KMS-11 (cell line): ENCODE measurements at regions not wholly inside any gene's neighbourhood (a gene's known extent, or its start where the extent isn't known, plus 50 kb on each side); places are given as distances from the start of the nearest gene placed in this dataset.

Experiments used
- H2AFZ ChIP-seq: fragments of 200-600 bp; sonication (generic); 2 replicates; pipeline ENCODE4 v1.6.1; 2016; ENCODE audit warnings: antibody characterized with exemption, mixed run types, low read depth
- H3K27ac ChIP-seq: fragments of 200-600 bp; sonication (generic); 2 replicates; pipeline ENCODE4 v1.6.1; 2016; ENCODE audit warnings: mild to moderate bottlenecking, mixed run types
- H3K27me3 ChIP-seq: fragments of 200-600 bp; sonication (generic); 2 replicates; pipeline ENCODE4 v1.6.1; 2017; ENCODE audit warnings: mild to moderate bottlenecking, low read depth, mixed run types, moderate library complexity; ENCODE audit not compliant: insufficient read depth
- H3K36me3 ChIP-seq: fragments of 200-600 bp; sonication (generic); 2 replicates; pipeline ENCODE4 v1.6.1; 2017; ENCODE audit warnings: mild to moderate bottlenecking, mixed run types; ENCODE audit not compliant: insufficient read depth
- H3K4me1 ChIP-seq: fragments of 200-600 bp; sonication (generic); 2 replicates; pipeline ENCODE4 v1.6.1; 2016; ENCODE audit warnings: mild to moderate bottlenecking, low read depth, mixed run types; ENCODE audit not compliant: poor library complexity, severe bottlenecking
- H3K4me2 ChIP-seq: fragments of 200-600 bp; sonication (generic); 2 replicates; pipeline ENCODE4 v1.7.0; 2016; ENCODE audit warnings: mild to moderate bottlenecking, mixed run types
- H3K4me3 ChIP-seq: fragments of 200-600 bp; sonication (generic); IDR thresholded peaks from 2 replicates; pipeline ENCODE4 v1.6.1; 2017; ENCODE audit warnings: low read depth, low read length, mixed read lengths; ENCODE audit not compliant: insufficient read depth
- H3K79me2 ChIP-seq: fragments of 200-600 bp; sonication (generic); 2 replicates; pipeline ENCODE4 v1.6.1; 2016; ENCODE audit warnings: low read depth, mixed run types; ENCODE audit not compliant: insufficient read depth
- H3K9ac ChIP-seq: fragments of 200-600 bp; sonication (generic); 2 replicates; pipeline ENCODE4 v1.6.1; 2016; ENCODE audit warnings: mild to moderate bottlenecking, mixed run types
- H4K20me1 ChIP-seq: fragments of 200-600 bp; sonication (generic); 2 replicates; pipeline ENCODE4 v1.6.1; 2016; ENCODE audit warnings: mild to moderate bottlenecking, mixed run types; ENCODE audit not compliant: insufficient read depth
- TF ChIP-seq, protein P1 (sequence below): fragments of 200-600 bp; sonication (generic); conservative IDR thresholded peaks from 2 replicates; pipeline ENCODE4 v1.6.1; 2017; ENCODE audit warnings: low read depth, mild to moderate bottlenecking, antibody characterized with exemption, low read length, moderate library complexity, mixed read lengths

DNA sequence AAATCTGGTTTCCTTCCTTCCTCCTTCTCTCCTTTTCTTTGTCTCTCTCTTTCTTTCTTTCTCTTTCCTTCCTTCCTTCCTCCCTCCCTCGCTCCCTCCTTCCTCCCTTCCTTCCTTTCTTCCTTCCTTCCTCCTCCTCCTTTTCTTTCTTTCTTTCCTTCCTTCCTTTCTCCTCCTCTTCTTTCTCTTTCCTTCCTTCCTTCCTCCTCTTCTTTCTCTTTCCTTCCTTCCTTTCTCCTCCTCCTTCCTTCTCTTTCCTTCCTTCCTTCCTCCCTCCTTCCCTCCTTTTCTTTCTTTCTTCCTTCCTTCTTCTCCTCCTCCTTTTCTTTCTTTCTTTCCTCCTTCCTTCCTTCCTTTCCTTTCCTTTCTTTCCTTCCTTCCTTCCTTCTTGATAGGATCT is 61.2 kb downstream of the VIP start:
- no peaks in the 10 kb centered on the region for H3K36me3 ChIP-seq
- no peak overlapping the region for H3K27ac ChIP-seq
- no peaks in the 10 kb centered on the region for H4K20me1 ChIP-seq

DNA sequence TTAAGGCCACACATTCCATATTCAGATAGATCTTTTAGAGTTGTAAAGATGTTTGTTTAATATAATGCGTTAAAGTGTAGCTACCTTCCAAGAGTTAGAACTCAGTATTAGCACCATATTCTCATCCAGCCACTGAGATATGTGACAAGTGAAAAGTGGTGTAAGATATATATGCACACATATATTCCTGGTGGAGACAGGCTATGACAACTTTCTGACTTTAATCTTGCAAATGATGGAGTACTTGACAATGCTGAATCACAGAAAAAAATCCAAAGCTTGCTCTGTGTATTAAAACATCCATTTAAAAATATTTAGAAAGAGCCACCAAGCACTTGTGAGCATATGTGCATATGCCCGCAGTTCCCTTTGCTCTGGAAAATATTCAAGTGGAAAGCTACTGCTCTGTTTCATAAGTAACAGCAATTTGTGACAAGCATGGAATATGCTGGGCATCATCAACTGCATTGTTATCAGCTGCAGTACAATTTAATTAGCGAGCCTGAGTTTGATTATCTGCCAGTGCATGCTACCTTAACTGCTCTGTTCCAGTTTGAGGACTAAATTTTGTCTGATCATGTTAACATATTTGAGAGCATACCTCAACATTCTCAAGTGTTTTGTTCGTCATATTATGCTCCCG is 64.8 kb downstream of the VIP start:
- TF ChIP-seq, protein P1, sequence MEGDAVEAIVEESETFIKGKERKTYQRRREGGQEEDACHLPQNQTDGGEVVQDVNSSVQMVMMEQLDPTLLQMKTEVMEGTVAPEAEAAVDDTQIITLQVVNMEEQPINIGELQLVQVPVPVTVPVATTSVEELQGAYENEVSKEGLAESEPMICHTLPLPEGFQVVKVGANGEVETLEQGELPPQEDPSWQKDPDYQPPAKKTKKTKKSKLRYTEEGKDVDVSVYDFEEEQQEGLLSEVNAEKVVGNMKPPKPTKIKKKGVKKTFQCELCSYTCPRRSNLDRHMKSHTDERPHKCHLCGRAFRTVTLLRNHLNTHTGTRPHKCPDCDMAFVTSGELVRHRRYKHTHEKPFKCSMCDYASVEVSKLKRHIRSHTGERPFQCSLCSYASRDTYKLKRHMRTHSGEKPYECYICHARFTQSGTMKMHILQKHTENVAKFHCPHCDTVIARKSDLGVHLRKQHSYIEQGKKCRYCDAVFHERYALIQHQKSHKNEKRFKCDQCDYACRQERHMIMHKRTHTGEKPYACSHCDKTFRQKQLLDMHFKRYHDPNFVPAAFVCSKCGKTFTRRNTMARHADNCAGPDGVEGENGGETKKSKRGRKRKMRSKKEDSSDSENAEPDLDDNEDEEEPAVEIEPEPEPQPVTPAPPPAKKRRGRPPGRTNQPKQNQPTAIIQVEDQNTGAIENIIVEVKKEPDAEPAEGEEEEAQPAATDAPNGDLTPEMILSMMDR, result no peak
- Histone ChIP-seq H3K9ac (no peak overlapping the region), H3K4me1 (no peaks in the 10 kb centered on the region), H2AFZ (no peak overlapping the region), H3K36me3 (no peaks in the 10 kb centered on the region), H3K27me3 (no peaks in the 10 kb centered on the region), H3K79me2 (no peaks in the 10 kb centered on the region), H4K20me1 (no peaks in the 10 kb centered on the region), H3K27ac (no peak overlapping the region), H3K4me2 (no peak overlapping the region), H3K4me3 (no peak overlapping the region)

More for the DNA sequence above, 61.2 kb downstream of the VIP start:
- no peak overlapping the region for H2AFZ ChIP-seq
- H3K4me3 ChIP-seq, result no peak overlapping the region
- H3K4me2 ChIP-seq, result no peak overlapping the region
- H3K4me1 ChIP-seq, result no peaks in the 10 kb centered on the region
- no peak overlapping the region for H3K9ac ChIP-seq
- TF ChIP-seq, protein P1, result no peak
- H3K27me3 ChIP-seq, result no peaks in the 10 kb centered on the region
- no peaks in the 10 kb centered on the region for H3K79me2 ChIP-seq

DNA sequence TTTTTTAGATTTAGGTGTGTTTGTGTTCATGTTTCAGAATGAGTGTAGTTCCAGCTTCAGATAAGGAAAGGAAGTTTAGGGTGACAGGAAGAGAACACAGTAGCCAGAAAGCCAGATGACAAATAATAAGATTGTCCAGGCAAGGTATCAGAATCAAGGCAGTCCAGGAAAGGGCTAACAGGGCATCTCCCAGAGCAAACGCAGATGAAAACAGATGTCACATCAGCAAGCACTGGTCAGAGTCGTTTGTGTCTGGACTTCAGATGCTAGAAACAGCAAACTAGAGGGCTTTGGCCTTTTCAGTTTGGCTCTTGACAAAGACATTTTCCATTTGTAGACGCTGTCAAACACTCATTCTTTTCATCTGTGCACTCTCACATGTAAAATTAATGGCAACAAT is 65.5 kb downstream of the VIP start:
- H2AFZ ChIP-seq, result no peak overlapping the region
- H3K4me3 ChIP-seq, result no peak overlapping the region
- H3K9ac ChIP-seq, result no peak overlapping the region
- no peaks in the 10 kb centered on the region for H3K27me3 ChIP-seq
- no peaks in the 10 kb centered on the region for H3K4me1 ChIP-seq
- no peaks in the 10 kb centered on the region for H3K79me2 ChIP-seq
- no peak overlapping the region for H3K27ac ChIP-seq
- no peaks in the 10 kb centered on the region for H3K36me3 ChIP-seq
- no peaks in the 10 kb centered on the region for H4K20me1 ChIP-seq
- TF ChIP-seq, protein P1, result no peak
- H3K4me2 ChIP-seq, result no peak overlapping the region

DNA sequence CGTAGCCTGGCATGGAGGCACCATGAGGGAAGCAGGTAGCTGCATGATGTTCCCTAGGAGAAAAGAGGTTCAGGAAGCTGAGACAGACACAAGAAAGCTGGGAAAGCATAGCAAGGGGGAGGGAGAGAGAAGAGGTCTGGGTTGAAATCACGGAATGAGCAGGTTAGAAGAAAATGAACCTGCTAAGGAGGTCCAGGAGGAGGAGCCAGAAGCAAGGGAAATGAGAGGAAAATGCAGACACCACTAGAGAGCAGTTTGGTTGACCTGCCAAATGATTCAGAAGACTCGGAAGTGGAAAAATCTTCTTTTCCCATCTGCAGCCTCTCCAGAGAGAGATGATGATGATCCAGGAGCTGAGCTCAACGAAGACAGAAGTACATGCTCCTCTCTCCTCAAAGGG is 70.9 kb downstream of the VIP start:
- H4K20me1 ChIP-seq, result no peaks in the 10 kb centered on the region
- TF ChIP-seq, protein P1, result no peak
- no peaks in the 10 kb centered on the region for H3K79me2 ChIP-seq
- H3K27me3 ChIP-seq, result no peaks in the 10 kb centered on the region
- H3K9ac ChIP-seq, result no peak overlapping the region
- no peak overlapping the region for H3K27ac ChIP-seq
- H3K36me3 ChIP-seq, result no peaks in the 10 kb centered on the region
- H3K4me1 ChIP-seq, result no peaks in the 10 kb centered on the region
- H3K4me3 ChIP-seq, result no peak overlapping the region
- H2AFZ ChIP-seq, result no peak overlapping the region
- H3K4me2 ChIP-seq, result no peak overlapping the region
